ENCODE measurements at regions not wholly inside any gene's neighbourhood (a gene's known extent, or its start where the extent isn't known, plus 50 kb on each side); places are given as distances from the start of the nearest gene placed in this dataset.
"Not testable (repeated sequence)": the region's sequence is repeated elsewhere in the genome, so short reads cannot be mapped to it uniquely, and the experiment has no call there.

DNA sequence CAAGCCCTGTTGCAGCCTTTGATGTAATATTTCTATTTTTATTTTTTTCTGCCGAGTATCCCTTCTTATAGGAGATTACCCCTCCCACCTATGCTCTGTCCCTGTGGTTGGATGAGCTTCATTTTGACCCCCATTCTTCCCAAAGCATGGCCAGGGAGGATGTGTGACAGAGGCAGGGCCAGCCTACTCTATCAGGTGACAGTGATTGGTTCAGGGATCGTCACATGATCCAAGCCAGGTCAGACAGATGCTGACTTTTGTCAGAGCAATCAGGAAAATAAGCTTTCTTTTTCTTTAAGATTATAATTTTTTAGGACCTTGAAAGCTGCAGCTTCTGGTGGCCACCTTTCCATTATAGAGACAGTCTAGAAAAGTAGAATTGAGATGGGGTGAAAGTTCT, 314.3 kb downstream of the NUP35 start:
- Histone ChIP-seq H3K4me1 (ENCODE audit: control insufficient read depth, insufficient read depth, low read length) (no peaks in the 10 kb centered on the region), H3K27me3 (ENCODE audit: control insufficient read depth, insufficient read depth, low read length) (no peaks in the 10 kb centered on the region), H3K9me3 (ENCODE audit: control insufficient read depth, low read depth, low read length) (no peaks in the 10 kb centered on the region), H3K27ac (ENCODE audit: low read length) (no peak overlapping the region), H3K36me3 (ENCODE audit: control insufficient read depth, insufficient read depth, low read length) (no peaks in the 10 kb centered on the region), H3K4me3 (ENCODE audit: low read length) (no peak overlapping the region)
- WGBS (ENCODE audit: insufficient coverage, low lambda C conversion rate), result no CpG with 5 or more reads among the region's 2 CpGs
- no peak for DNase-seq

DNA sequence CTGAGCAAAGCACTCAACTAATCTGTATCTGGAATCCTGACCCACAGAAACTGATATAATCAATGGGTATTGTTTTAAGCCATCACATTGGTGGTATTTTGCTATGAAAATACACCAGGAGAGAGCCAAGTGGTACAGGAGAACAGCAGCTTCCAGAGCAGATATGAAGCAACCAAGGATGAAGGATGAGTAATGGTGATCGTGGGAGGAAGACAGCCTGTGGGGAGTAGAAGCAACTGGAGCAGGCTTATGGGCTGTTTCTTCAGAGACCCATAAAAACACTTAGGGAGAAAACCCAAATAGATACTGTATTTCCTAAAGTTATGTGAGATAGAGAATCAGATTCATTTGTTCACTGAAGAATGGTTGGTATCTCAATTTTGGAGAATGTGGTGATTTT, 330.8 kb downstream of the NUP35 start:
- no peaks in the 10 kb centered on the region for H3K4me1 ChIP-seq (ENCODE audit: control insufficient read depth, insufficient read depth, low read length)
- WGBS (ENCODE audit: insufficient coverage, low lambda C conversion rate), result no CpG with 5 or more reads among the region's 1 CpG
- H3K27me3 ChIP-seq (ENCODE audit: control insufficient read depth, insufficient read depth, low read length), result no peaks in the 10 kb centered on the region
- no peaks in the 10 kb centered on the region for H3K36me3 ChIP-seq (ENCODE audit: control insufficient read depth, insufficient read depth, low read length)
- H3K9me3 ChIP-seq (ENCODE audit: control insufficient read depth, low read depth, low read length), result no peaks in the 10 kb centered on the region
- H3K4me3 ChIP-seq (ENCODE audit: low read length), result no peak overlapping the region
- no peak for DNase-seq
- no peak overlapping the region for H3K27ac ChIP-seq (ENCODE audit: low read length)

DNA sequence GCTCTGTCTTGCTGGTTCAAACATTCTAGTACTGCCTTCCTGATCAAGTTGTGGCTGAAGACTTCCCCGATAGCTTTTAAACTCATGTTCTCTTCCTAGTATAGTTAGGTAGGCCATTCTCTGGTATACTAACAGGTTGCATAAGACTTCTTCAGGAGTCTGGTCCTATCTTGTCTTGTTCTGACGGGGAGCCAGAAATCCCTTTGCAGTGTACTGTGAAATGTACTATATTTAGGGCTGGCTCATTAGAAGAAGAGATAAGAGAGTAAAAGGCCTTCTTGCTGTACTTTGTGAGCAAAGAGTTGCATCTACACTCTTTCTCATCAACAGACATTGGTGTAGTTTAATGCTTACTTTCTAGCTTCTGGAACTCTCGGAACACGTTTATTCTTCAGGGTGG, 331.9 kb downstream of the NUP35 start:
- no peaks in the 10 kb centered on the region for H3K36me3 ChIP-seq (ENCODE audit: control insufficient read depth, insufficient read depth, low read length)
- H3K9me3 ChIP-seq (ENCODE audit: control insufficient read depth, low read depth, low read length), result no peaks in the 10 kb centered on the region
- WGBS (ENCODE audit: insufficient coverage, low lambda C conversion rate), result no CpG with 5 or more reads among the region's 4 CpGs
- H3K4me1 ChIP-seq (ENCODE audit: control insufficient read depth, insufficient read depth, low read length), result no peaks in the 10 kb centered on the region
- no peak overlapping the region for H3K27ac ChIP-seq (ENCODE audit: low read length)
- H3K27me3 ChIP-seq (ENCODE audit: control insufficient read depth, insufficient read depth, low read length), result no peaks in the 10 kb centered on the region
- no peak overlapping the region for H3K4me3 ChIP-seq (ENCODE audit: low read length)
- DNase-seq, result no peak

DNA sequence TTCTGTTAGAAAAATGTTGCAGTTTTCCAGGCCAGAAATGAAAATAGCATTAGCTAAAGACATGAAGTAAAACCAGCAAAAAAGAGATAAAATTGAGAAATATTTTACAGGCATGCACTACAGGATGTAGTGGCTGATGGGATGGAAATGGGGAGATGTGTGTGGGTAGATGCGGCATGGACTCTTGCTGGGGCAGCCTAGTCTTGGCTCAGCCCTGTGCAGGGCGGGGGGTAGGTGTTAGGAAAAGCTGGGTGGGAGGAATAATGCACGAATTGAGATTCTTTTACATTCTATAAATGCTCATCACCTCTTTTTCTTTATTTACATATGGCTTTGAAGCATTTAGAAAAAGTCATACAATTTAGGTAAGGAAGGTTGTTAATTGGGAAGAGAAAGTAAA, 334.2 kb downstream of the NUP35 start:
- 71% methylated on average over 1 of the region's 3 CpGs for WGBS (ENCODE audit: insufficient coverage, low lambda C conversion rate)
- Histone ChIP-seq H3K4me3 (ENCODE audit: low read length) (no peak overlapping the region), H3K9me3 (ENCODE audit: control insufficient read depth, low read depth, low read length) (no peaks in the 10 kb centered on the region), H3K4me1 (ENCODE audit: control insufficient read depth, insufficient read depth, low read length) (no peaks in the 10 kb centered on the region), H3K27ac (ENCODE audit: low read length) (no peak overlapping the region), H3K36me3 (ENCODE audit: control insufficient read depth, insufficient read depth, low read length) (no peaks in the 10 kb centered on the region), H3K27me3 (ENCODE audit: control insufficient read depth, insufficient read depth, low read length) (no peaks in the 10 kb centered on the region)
- no peak for DNase-seq

DNA sequence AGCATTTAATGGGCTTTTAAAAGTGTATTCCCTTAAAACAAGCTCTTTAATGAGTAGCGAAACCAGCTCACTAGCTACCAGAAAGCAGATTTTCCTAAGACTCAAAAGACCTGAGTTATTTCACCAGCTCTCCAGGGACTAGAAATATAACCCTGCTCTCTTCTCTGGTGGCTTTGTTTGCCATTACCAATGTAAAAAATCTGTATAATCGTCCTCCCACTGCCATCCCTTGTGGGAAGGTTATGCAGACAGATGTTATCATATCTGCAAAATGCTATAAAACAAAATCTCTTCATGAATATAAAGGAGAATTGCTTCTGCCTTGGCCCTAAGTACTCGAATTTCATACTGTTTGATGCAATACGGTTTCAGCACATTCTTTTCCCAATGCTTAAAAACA, 335.2 kb downstream of the NUP35 start:
- no peaks in the 10 kb centered on the region for H3K36me3 ChIP-seq (ENCODE audit: control insufficient read depth, insufficient read depth, low read length)
- H3K4me1 ChIP-seq (ENCODE audit: control insufficient read depth, insufficient read depth, low read length), result no peaks in the 10 kb centered on the region
- WGBS (ENCODE audit: insufficient coverage, low lambda C conversion rate), result 58% methylated on average over 2 of the region's 4 CpGs
- no peak overlapping the region for H3K4me3 ChIP-seq (ENCODE audit: low read length)
- H3K9me3 ChIP-seq (ENCODE audit: control insufficient read depth, low read depth, low read length), result no peaks in the 10 kb centered on the region
- no peaks in the 10 kb centered on the region for H3K27me3 ChIP-seq (ENCODE audit: control insufficient read depth, insufficient read depth, low read length)
- DNase-seq, result no peak
- no peak overlapping the region for H3K27ac ChIP-seq (ENCODE audit: low read length)

DNA sequence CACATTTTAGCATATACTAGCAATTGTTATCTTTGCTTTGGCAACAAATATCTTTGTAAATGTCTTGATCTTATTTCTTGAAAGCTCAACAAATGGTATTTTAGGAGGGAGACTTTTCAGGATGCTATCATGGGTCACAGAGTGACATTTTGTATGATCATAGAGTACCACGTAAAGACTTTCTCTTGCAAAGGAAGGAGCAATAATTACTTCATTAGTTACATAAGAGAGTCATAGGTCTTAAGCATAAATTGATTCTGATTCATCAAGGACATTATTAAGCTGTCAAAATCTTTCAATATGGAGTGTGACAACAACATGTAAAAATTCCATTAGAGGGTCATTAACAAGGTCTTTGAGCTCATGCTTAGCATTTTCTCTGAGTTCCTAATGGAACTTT, 339.6 kb downstream of the NUP35 start:
- H3K4me3 ChIP-seq (ENCODE audit: low read length), result no peak overlapping the region
- no peaks in the 10 kb centered on the region for H3K27me3 ChIP-seq (ENCODE audit: control insufficient read depth, insufficient read depth, low read length)
- H3K36me3 ChIP-seq (ENCODE audit: control insufficient read depth, insufficient read depth, low read length), result no peaks in the 10 kb centered on the region
- no peaks in the 10 kb centered on the region for H3K9me3 ChIP-seq (ENCODE audit: control insufficient read depth, low read depth, low read length)
- no peaks in the 10 kb centered on the region for H3K4me1 ChIP-seq (ENCODE audit: control insufficient read depth, insufficient read depth, low read length)
- DNase-seq, result no peak
- WGBS (ENCODE audit: insufficient coverage, low lambda C conversion rate), result no CpG with 5 or more reads among the region's 1 CpG
- no peak overlapping the region for H3K27ac ChIP-seq (ENCODE audit: low read length)

DNA sequence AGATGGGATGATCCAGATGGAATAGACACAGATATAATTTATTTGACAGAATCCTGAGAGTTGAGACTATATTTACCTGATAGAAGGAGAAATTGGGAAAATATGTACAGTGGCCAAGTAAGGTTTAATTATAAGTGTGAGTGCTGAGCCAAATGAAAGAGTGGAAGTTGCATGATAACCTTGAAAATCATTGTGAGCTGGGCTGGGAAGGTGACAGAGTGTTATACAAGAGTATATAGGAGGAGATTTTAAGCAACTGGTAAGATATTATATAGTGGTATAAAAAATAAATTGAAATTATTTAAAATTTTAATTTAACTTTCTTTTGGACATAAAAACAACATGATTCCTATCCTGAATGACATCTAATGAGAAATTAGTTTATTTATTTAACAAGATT, 340.8 kb downstream of the NUP35 start:
- H3K4me1 ChIP-seq (ENCODE audit: control insufficient read depth, insufficient read depth, low read length), result no peaks in the 10 kb centered on the region
- H3K36me3 ChIP-seq (ENCODE audit: control insufficient read depth, insufficient read depth, low read length), result no peaks in the 10 kb centered on the region
- H3K27ac ChIP-seq (ENCODE audit: low read length), result no peak overlapping the region
- H3K4me3 ChIP-seq (ENCODE audit: low read length), result no peak overlapping the region
- H3K9me3 ChIP-seq (ENCODE audit: control insufficient read depth, low read depth, low read length), result peaks cover under 1% of the 10 kb centered on the region
- H3K27me3 ChIP-seq (ENCODE audit: control insufficient read depth, insufficient read depth, low read length), result no peaks in the 10 kb centered on the region
- DNase-seq, result no peak

DNA sequence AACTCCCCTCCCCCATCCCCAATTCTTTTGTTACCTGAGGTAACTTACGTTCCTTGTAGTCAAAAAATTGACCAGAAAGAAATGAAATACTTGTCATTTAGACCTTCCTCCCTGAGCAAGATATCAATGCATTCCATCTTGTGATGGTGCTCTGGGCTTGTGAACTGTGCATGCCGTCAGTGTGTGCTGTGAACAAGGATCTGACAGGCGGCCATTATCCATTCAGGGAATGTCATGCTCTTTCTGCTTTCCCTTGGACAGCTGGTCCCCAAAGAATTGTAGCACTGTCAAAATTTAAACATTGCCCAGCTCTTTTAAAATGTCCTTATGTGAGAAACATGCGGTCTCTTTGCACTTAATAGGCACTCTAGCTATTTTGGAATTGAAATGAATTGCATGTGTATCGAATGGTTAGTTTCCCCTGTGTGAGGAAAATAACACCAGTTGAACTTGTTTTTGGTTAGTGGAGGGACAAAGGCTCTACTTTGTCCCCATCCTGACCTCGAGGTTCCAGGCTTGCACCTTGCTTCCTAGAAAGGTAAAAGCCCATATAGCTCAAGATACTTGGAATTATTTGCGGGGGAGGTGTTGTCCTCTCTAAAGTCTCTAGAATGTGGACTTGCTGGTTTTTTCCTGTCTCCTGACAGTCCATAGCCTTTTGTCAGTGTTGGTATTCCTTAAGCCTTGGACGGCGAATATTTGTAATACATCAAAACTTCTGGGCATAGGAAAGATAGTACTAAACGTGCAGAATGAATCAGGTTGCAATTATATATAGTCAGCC, 350.9 kb downstream of the NUP35 start:
- Histone ChIP-seq H3K9me3 (ENCODE audit: control insufficient read depth, low read depth, low read length) (peaks cover 17% of the 10 kb centered on the region), H3K4me3 (ENCODE audit: low read length) (no peak overlapping the region), H3K4me1 (ENCODE audit: control insufficient read depth, insufficient read depth, low read length) (no peaks in the 10 kb centered on the region), H3K36me3 (ENCODE audit: control insufficient read depth, insufficient read depth, low read length) (no peaks in the 10 kb centered on the region), H3K27me3 (ENCODE audit: control insufficient read depth, insufficient read depth, low read length) (no peaks in the 10 kb centered on the region), H3K27ac (ENCODE audit: low read length) (no peak overlapping the region)
- 20% methylated on average over 1 of the region's 10 CpGs for WGBS (ENCODE audit: insufficient coverage, low lambda C conversion rate)
- DNase-seq, result no peak

DNA sequence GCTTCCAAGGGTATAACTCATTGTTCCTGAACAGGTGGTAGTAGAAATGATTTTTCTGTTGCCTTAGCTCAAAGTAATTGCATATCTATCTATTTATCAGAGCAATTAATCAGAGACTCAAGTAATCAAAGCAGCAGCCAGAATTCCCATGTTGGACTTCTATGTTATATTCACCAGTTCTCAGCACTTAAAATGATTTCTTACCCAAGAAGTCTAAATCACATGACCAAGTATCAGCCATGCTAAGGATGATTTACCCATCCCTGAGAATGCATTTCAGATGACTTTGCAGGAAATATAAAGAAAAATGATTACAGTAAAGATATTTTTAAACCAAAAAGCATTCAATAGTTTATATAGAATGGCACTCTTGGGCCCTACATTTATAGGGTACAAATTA, 352.2 kb downstream of the NUP35 start:
- H3K4me1 ChIP-seq (ENCODE audit: control insufficient read depth, insufficient read depth, low read length), result no peaks in the 10 kb centered on the region
- H3K27ac ChIP-seq (ENCODE audit: low read length), result no peak overlapping the region
- no peak overlapping the region for H3K4me3 ChIP-seq (ENCODE audit: low read length)
- H3K9me3 ChIP-seq (ENCODE audit: control insufficient read depth, low read depth, low read length), result peaks cover 15% of the 10 kb centered on the region
- H3K36me3 ChIP-seq (ENCODE audit: control insufficient read depth, insufficient read depth, low read length), result no peaks in the 10 kb centered on the region
- DNase-seq, result no peak
- no peaks in the 10 kb centered on the region for H3K27me3 ChIP-seq (ENCODE audit: control insufficient read depth, insufficient read depth, low read length)

DNA sequence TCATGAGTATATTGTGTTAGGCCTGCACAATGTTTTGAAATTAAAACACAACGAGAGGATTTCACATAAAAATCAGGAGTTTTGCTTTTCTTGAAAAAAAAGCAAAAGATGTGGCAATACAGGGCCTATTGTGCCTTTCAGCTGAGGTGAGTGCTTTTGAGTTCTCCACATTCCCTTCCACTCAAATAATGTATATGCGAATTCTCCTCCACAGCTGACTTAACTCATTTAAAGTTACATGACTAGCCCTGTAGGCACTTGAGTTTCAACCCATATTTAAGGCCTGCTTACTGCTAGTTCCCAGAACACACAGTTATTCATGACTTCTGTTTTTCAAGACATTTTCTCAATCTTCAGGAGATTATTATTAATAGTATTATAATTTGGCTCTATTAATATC, 353.1 kb downstream of the NUP35 start:
- H3K4me1 ChIP-seq (ENCODE audit: control insufficient read depth, insufficient read depth, low read length), result no peaks in the 10 kb centered on the region
- no peak overlapping the region for H3K27ac ChIP-seq (ENCODE audit: low read length)
- H3K36me3 ChIP-seq (ENCODE audit: control insufficient read depth, insufficient read depth, low read length), result no peaks in the 10 kb centered on the region
- peaks cover 15% of the 10 kb centered on the region for H3K9me3 ChIP-seq (ENCODE audit: control insufficient read depth, low read depth, low read length)
- H3K4me3 ChIP-seq (ENCODE audit: low read length), result no peak overlapping the region
- no peaks in the 10 kb centered on the region for H3K27me3 ChIP-seq (ENCODE audit: control insufficient read depth, insufficient read depth, low read length)
- 100% methylated on average over 1 of the region's 2 CpGs for WGBS (ENCODE audit: insufficient coverage, low lambda C conversion rate)
- no peak for DNase-seq

DNA sequence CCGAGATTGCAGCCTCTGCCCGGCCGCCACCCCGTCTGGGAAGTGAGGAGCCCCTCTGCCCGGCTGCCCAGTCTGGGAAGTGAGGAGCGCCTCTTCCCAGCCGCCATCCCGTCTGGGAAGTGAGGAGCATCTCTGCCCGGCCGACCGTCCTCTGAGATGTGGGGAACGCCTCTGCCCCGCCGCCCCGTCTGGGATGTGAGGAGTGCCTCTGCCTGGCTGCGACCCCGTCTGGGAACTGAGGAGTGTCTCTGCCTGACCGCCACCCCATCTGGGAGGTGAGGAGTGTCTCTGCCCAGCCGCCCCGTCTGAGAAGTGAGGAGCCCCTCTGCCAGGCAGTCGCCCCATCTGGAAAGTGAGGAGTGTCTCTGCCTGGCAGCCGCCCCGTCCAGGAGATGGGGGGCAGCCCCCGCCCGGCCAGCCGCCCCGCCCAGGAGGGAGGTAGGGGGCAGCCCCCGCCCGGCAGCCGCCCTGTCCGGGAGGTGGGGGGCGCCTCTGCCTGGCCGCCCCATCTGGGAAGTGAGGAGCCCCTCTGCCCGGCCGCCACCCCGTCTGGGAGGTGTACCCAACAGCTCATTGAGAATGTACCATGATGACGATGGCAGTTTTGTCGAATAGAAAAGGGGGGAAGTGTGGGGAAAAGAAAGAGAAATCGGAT, 354.8 kb downstream of the NUP35 start:
- H3K27ac ChIP-seq (ENCODE audit: low read length); H3K36me3 ChIP-seq (ENCODE audit: control insufficient read depth, insufficient read depth, low read length); DNase-seq; H3K4me3 ChIP-seq (ENCODE audit: low read length); H3K27me3 ChIP-seq (ENCODE audit: control insufficient read depth, insufficient read depth, low read length); H3K4me1 ChIP-seq (ENCODE audit: control insufficient read depth, insufficient read depth, low read length): not testable (repeated sequence)
- no CpG with 5 or more reads among the region's 39 CpGs for WGBS (ENCODE audit: insufficient coverage, low lambda C conversion rate)
- peaks cover 15% of the 10 kb centered on the region for H3K9me3 ChIP-seq (ENCODE audit: control insufficient read depth, low read depth, low read length)

All from large intestine (tissue), 3 donors.